Stimulated activated CD8-positive, alpha-beta memory T cell treated with anti-CD3 and anti-CD28 coated beads, Interleukin-12 subunit alpha, Interleukin-12 subunit beta, amount 100 ng/mL, for 1 hour (primary cell): ENCODE measurements at regions not wholly inside any gene's neighbourhood (a gene's known extent, or its start where the extent isn't known, plus 50 kb on each side); places are given as distances from the start of the nearest gene placed in this dataset.

ENCODE experiments used
- DNase-seq: peaks from one replicate; pipeline ENCODE4 v3.0.0-alpha.2; 2020; ENCODE audit warnings: low read depth

DNA sequence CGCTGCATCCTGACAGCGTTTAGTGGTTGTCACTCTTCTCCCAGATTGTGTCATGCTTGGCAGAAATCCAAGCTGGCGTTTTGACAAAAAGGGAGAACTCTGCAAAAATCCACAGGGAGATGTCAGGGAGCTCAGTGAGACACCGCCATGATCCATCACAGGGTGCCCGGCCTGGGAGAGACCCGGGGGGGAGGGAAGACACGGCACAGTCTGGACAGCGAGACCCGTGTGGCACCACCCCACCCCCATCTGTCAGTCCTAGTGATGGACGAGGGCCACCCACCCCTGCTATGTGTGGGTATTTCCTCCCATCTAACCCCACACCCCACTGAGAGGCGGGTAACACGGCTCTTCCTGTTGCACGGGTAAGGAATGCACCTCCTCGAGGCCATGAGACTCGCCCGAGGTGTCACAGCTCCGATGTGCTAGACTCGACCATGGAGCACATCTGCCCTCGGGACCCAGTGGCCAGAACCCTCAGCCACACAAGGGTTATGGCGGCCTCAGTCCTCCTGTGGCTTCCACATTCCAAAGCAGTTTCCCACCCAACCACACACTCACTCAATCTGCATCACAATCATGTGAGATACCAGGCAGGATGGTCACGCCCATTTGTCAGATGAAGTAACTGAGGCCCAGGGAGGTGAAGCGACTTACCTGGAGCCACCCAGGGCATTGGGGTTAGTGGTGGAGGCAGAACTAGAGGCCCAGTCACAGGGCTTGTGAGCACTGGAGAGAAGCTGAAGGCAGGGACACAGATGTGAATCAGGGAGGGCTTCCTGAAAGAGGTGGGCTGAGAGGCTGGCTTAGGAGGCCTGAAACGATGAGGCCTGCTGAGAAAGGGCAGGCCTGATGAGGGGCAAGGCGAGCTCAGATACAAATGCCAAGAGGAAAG, 688.5 kb downstream of the MATN1 start:
- no peak for DNase-seq

DNA sequence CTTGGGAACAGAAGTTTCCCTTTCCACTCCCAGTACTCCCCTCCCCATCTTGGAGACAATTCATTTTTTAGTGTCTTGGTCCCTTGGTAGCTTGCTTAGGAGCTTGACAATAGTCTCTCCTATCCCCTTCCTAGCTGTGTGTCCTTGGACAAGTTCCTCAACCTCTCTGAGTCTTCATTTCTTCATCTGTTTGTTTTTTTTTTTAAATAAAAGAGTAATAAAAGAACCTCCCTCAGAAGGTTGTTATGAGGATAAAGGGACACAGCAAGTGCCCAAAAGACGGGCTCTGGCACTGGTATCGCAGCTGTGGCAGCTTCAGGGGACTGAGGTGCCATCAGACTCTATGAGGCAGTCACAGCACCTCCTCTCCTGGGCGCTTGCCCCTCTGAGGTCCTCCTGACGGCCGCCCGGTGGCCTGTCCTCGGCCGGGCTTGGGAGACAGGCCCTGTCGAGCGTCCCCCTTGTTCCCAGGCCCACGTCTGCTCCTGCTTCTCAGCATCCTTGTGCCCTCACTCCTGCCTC, 689.2 kb downstream of the MATN1 start:
- DNase-seq: no peak

GRCh38 chr1:30033256-30034104, 689.9 kb downstream of the MATN1 start:
- no peak for DNase-seq

DNA sequence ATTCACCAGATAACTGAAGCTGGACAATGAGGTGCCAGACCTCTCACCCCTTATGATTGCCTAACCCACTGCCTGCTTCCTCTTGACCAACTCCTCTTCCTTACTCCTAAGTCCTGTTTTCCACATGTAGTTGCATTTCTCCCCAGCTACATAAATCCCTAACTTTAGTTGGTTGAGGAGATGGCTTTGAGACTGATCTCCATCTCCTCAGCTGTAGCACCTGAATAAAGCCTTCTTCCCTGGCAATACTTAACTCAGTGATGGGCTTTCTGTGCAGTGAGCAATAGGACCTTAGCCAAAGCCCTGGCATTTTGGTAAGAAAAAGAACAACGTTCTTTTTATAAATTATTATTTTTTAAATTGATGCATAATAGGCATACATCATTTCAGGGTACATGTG, 691.1 kb downstream of the MATN1 start:
- no peak for DNase-seq

GRCh38 chr1:30029677-30030076, 693.7 kb downstream of the MATN1 start:
- DNase-seq: no peak

GRCh38 chr1:30028939-30029338, 694.4 kb downstream of the MATN1 start:
- no peak for DNase-seq

- no peak for DNase-seq
These were observed 695.1 kb downstream of the MATN1 start for GRCh38 chr1:30028283-30028682.

GRCh38 chr1:30027247-30027646, 696.1 kb downstream of the MATN1 start:
- DNase-seq: no peak

DNA sequence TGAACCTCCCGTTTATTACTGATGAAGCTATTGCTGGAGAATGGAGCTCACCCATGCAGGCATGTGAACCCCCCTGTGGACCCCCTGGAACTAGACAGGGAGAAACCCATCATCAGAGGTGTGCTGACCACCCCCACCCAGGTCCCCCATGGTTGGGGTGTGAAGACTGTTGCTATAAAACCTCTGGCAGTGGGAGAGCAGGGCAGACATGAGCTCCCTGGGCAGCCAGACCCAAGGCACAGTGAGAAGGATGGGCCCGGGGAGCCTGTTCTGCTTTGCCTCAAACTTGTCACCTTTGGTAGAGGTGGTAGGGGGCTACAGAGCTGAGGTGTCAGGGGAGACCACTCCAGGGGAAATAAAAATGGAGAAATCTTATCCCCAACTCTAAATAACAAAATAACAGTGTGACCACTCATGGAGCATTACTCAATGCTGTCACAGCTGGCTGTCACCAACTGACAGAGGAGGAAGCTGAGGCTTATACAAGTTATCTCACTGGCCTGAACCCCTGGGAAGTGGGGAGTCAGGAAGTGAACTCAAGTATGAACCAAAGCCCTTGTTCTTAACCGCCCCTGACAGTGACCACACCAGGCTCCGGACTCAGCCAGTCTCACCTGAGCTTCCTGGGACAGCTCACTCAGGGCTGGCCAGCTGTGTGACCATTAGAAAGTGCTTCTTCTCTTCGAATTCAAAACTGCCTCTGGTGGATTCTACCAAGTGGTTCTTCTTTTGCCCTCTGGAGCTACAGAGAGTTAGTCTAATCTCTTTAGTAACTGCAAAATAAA, 698.8 kb downstream of the MATN1 start:
- DNase-seq: no peak

- no peak for DNase-seq
These were observed 699.9 kb downstream of the MATN1 start for GRCh38 chr1:30023339-30024022.

GRCh38 chr1:30014031-30014430, 709.4 kb downstream of the MATN1 start:
- no peak for DNase-seq

DNA sequence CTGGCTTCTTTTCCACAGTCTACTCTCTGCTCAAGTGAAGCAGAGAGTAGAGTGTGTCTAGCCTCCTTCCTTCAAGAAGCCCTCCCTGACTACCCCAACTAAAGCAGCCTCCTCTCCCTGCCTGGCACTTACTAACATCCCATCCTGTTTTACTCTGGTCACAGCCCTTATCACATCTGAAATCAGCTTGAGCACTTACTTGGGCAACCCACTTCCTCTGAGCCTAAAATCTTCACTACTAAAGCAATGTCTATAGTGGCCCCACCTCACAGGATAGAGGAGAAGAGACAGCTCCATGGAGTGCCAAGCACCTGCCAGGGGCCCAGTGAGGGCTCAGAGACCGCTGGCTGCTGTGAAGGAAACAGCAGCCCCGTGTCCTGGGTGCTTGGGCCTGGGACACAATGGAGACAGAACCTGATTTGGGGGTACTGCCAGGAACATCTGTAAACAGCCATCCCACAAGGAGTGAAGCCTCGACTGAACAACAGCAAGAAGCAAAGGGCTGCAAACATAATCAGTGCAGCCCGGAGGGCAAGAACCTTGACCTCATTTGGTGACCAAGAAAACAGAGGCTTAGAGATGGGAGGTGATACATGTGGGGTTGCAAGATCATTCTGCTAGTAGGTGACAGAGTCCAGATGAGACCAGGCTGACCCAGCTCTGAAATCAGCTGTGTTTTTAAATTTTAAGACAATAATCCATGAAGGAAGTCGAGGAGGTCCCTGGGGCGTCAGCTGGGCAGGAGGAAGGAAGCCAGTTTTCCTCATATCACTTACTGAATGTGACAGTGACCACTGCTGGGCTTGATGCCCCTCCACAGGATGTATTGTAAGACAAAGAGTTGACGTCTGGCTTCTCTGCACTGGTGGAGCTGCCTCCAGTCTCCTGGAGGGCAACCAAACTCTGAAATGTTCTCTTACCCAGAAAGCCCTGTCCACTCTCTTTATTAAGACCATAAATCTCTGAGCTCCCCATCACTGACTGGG, 710.6 kb downstream of the MATN1 start:
- DNase-seq: no peak

DNA sequence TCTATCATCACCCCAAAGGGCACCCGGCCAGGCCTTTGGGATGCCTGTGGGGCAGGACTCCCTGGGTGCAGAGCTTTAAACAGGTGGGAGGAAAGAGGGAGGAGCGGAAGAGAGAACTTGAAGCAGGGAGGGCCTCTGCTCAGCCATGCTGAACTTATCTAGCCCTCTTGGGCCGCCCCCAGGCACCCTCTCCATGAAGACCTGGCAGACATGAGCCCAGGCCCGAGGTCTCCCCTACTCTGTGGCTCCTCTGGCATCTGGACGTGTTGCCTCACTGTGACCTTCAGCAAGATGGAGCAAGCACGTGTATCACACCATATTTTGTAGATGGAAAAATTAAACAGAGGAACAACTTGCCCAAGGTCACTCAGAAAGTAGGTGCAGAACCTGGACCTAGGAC, 711.4 kb downstream of the MATN1 start:
- DNase-seq: no peak

GRCh38 chr1:30010506-30011106, 712.8 kb downstream of the MATN1 start:
- DNase-seq: no peak

DNA sequence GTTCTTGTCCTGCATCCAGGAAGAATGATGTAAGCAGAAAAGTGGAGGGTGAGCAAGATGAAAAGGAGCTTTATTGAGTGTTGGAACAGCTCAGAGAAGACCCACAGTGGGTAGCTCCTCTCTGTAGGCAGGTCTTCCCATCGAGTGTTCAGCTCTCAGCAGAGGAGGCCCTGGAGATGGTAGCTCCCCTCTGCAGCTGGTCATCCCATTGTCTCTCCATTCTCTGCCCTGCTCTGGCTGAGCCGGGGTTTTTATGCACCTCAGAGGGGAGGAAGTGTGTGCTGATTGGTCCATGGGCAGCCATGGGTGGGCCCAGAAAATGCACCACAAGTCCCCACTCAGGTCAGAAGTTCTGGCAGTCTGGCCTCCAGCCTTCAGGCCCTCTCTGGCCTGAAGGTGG, 713.7 kb downstream of the MATN1 start:
- DNase-seq: no peak

GRCh38 chr1:30008998-30009657, 714.3 kb downstream of the MATN1 start:
- no peak for DNase-seq

GRCh38 chr1:30008372-30008997, 714.9 kb downstream of the MATN1 start:
- no peak for DNase-seq

GRCh38 chr1:30005972-30006619, 717.3 kb downstream of the MATN1 start:
- DNase-seq: no peak
